GM12878 (cell line): ENCODE measurements at regions not wholly inside any gene's neighbourhood (a gene's known extent, or its start where the extent isn't known, plus 50 kb on each side); places are given as distances from the start of the nearest gene placed in this dataset.

Experiments
- ATAC-seq: fragments of 200-7000 bp; cut with Tn5 transposase; 3 replicates; pipeline ENCODE4 v1.9.1; 2020; ENCODE audit warnings: mild to moderate bottlenecking, moderate library complexity
- BruUV-seq: library from RNA; stranded (reverse); fragments of 400-500 nt; replicated peaks from 2 replicates; lab custom pipeline; 2021; lab: Mats Ljungman, UMichigan
- CTCF ChIA-PET: fragments of 300-600 bp; sonication (Branson Sonifier 250); formaldehyde crosslinking; extraction: SDS; loops from one replicate; lab custom pipeline; 2021; ENCODE audit warnings: inconsistent platforms; lab: Yijun Ruan, JAX
- POLR2A ChIA-PET: fragments of 350-600 bp; formaldehyde crosslinking; extraction: SDS; loops from one replicate; lab custom pipeline; 2021; ENCODE audit warnings: inconsistent platforms; lab: Charles Lee
- RAD21 ChIA-PET: fragments of 300-600 bp; sonication (Branson Sonifier 250); formaldehyde crosslinking; loops from one replicate; lab custom pipeline; 2023; ENCODE audit warnings: antibody characterized with exemption; ENCODE audit not compliant: unreplicated experiment; lab: Charles Lee
- SMC1A ChIA-PET: fragments of 300-600 bp; sonication (Branson Sonifier 250); formaldehyde crosslinking; loops from one replicate; lab custom pipeline; 2023; ENCODE audit not compliant: unreplicated experiment, uncharacterized antibody; lab: Charles Lee
- DNase-seq: peaks from one replicate; pipeline ENCODE4 v3.0.0-alpha.2; 2011; ENCODE audit warnings: low read depth, low spot score
- FAIRE-seq: peaks from 3 replicates; lab custom pipeline; 2011; peaks lifted over from hg19 to GRCh38; lab: Jason Lieb, UNC
- H2AFZ ChIP-seq: 2 replicates; pipeline ENCODE4 v1.6.0; 2011; ENCODE audit warnings: low read depth, low read length, control low read depth; ENCODE audit not compliant: control insufficient read depth
- H3K27ac ChIP-seq: 2 replicates; pipeline ENCODE4 v1.5.1; 2011; ENCODE audit warnings: control low read depth; ENCODE audit not compliant: control insufficient read depth, insufficient read depth
- H3K27me3 ChIP-seq, 2 experiments: replicated peaks in 1 of 2; 2 replicates each; pipeline versions ENCODE4 v1.6.0 to v1.6.1; 2011; ENCODE audit warnings: low read length in 1 of 2; ENCODE audit not compliant: control insufficient read depth in 2 of 2, insufficient read depth in 2 of 2
- H3K36me3 ChIP-seq, 2 experiments: 2 replicates each; pipeline ENCODE4 v1.5.1; 2011; ENCODE audit warnings: low read length in 1 of 2; ENCODE audit not compliant: control insufficient read depth in 2 of 2, insufficient read depth in 2 of 2
- H3K4me1 ChIP-seq: 2 replicates; pipeline ENCODE4 v1.6.1; 2011; ENCODE audit warnings: mild to moderate bottlenecking, low read length, moderate library complexity, mixed read lengths; ENCODE audit not compliant: control insufficient read depth, insufficient read depth
- H3K4me2 ChIP-seq: 2 replicates; pipeline ENCODE4 v1.6.0; 2011; ENCODE audit warnings: control low read depth; ENCODE audit not compliant: control insufficient read depth, insufficient read depth
- H3K4me3 ChIP-seq: fragments of 200-600 bp; sonication (generic); 2 replicates; pipeline ENCODE4 v1.5.1; 2016
- H3K79me2 ChIP-seq: 2 replicates; pipeline ENCODE4 v1.6.0; 2011; ENCODE audit warnings: low read length; ENCODE audit not compliant: control insufficient read depth, insufficient read depth
- H3K9ac ChIP-seq: 2 replicates; pipeline ENCODE4 v1.8.0; 2011; ENCODE audit warnings: low read length, control low read depth, mixed read lengths; ENCODE audit not compliant: control insufficient read depth, insufficient read depth
- H3K9me3 ChIP-seq: replicated peaks from 3 replicates; pipeline ENCODE4 v1.5.1; 2011; ENCODE audit warnings: mild to moderate bottlenecking, low read length; ENCODE audit not compliant: control insufficient read depth, insufficient read depth
- H4K20me1 ChIP-seq: 2 replicates; pipeline ENCODE4 v1.6.0; 2011; ENCODE audit not compliant: control insufficient read depth, insufficient read depth
- BRCA1 ChIP-seq: IDR thresholded peaks from 2 replicates; pipeline ENCODE4 v1.6.1; 2011; ENCODE audit warnings: low read depth, low read length, improper control_type of control experiment
- ETV6 ChIP-seq, 2 experiments: fragments of 450-650 bp in 1 of 2; IDR thresholded peaks in 1 of 2; conservative IDR thresholded peaks in 1 of 2; 2 replicates each; pipeline ENCODE4 v1.6.1; 2014; ENCODE audit warnings: antibody characterized with exemption in 1 of 2, borderline replicate concordance in 1 of 2, low read depth in 1 of 2, mild to moderate bottlenecking in 1 of 2, moderate library complexity in 1 of 2
- IRF4 ChIP-seq: IDR thresholded peaks from 2 replicates; pipeline ENCODE4 v1.6.1; 2011; ENCODE audit warnings: low read depth, low read length
- MAX ChIP-seq: IDR thresholded peaks from 2 replicates; pipeline ENCODE4 v1.6.1; 2012; ENCODE audit warnings: low read depth, low read length, improper control_type of control experiment
- MTA3 ChIP-seq: IDR thresholded peaks from 2 replicates; pipeline ENCODE4 v1.6.1; 2012; ENCODE audit warnings: low read length, inconsistent platforms, borderline replicate concordance
- NKRF ChIP-seq: fragments of 450-650 bp; conservative IDR thresholded peaks from 2 replicates; pipeline ENCODE4 v1.6.1; 2017; ENCODE audit warnings: mild to moderate bottlenecking, moderate library complexity
- RB1 ChIP-seq: fragments of 450-650 bp; formaldehyde crosslinking; IDR thresholded peaks from 2 replicates; pipeline ENCODE4 v1.6.1; 2017; ENCODE audit warnings: mild to moderate bottlenecking, borderline replicate concordance
- ZBTB33 ChIP-seq: fragments of 450-650 bp; IDR thresholded peaks from 2 replicates; pipeline ENCODE4 v1.6.1; 2017; ENCODE audit warnings: mild to moderate bottlenecking
- ZBTB40 ChIP-seq: fragments of 450-650 bp; IDR thresholded peaks from 2 replicates; pipeline ENCODE4 v1.6.1; 2016; ENCODE audit warnings: mild to moderate bottlenecking, moderate library complexity, borderline replicate concordance
- ZNF207 ChIP-seq: fragments of 450-650 bp; IDR thresholded peaks from 2 replicates; pipeline ENCODE4 v1.6.1; 2014; ENCODE audit warnings: antibody characterized with exemption, mild to moderate bottlenecking, borderline replicate concordance
- WGBS: methylation state at CpG from one replicate; pipeline ENCODE4 v1.1.6; 2016; ENCODE audit warnings: low lambda C conversion rate; ENCODE audit not compliant: insufficient replicate concordance, insufficient coverage; ENCODE audit errors: missing lambda C conversion rate; 5-methylcytosine and 5-hydroxymethylcytosine counted together
- in situ Hi-C: fragments of 300-500 bp; cut with MboI; formaldehyde crosslinking; loops from 9 replicates; pipeline ENCODE4 v1.14.3; 2018; ENCODE audit warnings: mixed read lengths
- intact Hi-C: fragments of 100-400 bp; cut with micrococcal nuclease; formaldehyde crosslinking; loops from one replicate; pipeline ENCODE4 v1.14.2; 2022; ENCODE audit not compliant: unreplicated experiment
- TF ChIP-seq, protein P1 (sequence below): fragments of 450-650 bp; formaldehyde crosslinking; IDR thresholded peaks from 2 replicates; pipeline ENCODE4 v1.5.0; 2022; ENCODE audit warnings: mild to moderate bottlenecking, missing genetic modification characterization

- no peaks in the 10 kb centered on the region for H4K20me1 ChIP-seq
- ChIA-PET RAD21 (no interaction called here), CTCF (interaction anchor here (0.5 kb wide), 1 partner anchor 378 kb away, joined by 3 read pairs; no protein-coding TSS in a partner anchor), SMC1A (interaction anchor here (0.8 to 1.2 kb wide), 2 partner anchors 9 to 14 kb away, joined by 3 read pairs; no protein-coding TSS in a partner anchor), POLR2A (no interaction called here)
- ATAC-seq: no peak
- peaks cover 22% of the 10 kb centered on the region for H3K4me1 ChIP-seq
- in situ Hi-C loops: no loop called here
- no peaks in the 10 kb centered on the region for H3K36me3 ChIP-seq
- no peak for DNase-seq
- H2AFZ ChIP-seq: no peak overlapping the region
- intact Hi-C loops: no loop called here
- H3K9me3 ChIP-seq: no peaks in the 10 kb centered on the region
- WGBS: 65% methylated on average over 3 of the region's 3 CpGs
- H3K27me3 ChIP-seq: no peaks in the 10 kb centered on the region
- H3K9ac ChIP-seq: no peak overlapping the region
- H3K27ac ChIP-seq: no peak overlapping the region
- H3K4me3 ChIP-seq: no peak overlapping the region
- no TSS peak for BruUV-seq
- H3K4me2 ChIP-seq: no peak overlapping the region
- no peak for FAIRE-seq
- H3K79me2 ChIP-seq: no peaks in the 10 kb centered on the region
- TF ChIP-seq ZBTB40 (no peak), MTA3 (no peak), ZBTB33 (no peak), IRF4 (no peak), NKRF (no peak), ETV6 (conservative IDR thresholded peaks at IDR 0.05 in 1 of 2, IDR thresholded peaks at IDR 0.05 in 1 of 2; ENCODE audit: borderline replicate concordance in 1 of 2, low read depth in 1 of 2) (no peak), ZNF207 (no peak), RB1 (no peak), MAX (no peak), BRCA1 (no peak)
- TF ChIP-seq, protein P1, sequence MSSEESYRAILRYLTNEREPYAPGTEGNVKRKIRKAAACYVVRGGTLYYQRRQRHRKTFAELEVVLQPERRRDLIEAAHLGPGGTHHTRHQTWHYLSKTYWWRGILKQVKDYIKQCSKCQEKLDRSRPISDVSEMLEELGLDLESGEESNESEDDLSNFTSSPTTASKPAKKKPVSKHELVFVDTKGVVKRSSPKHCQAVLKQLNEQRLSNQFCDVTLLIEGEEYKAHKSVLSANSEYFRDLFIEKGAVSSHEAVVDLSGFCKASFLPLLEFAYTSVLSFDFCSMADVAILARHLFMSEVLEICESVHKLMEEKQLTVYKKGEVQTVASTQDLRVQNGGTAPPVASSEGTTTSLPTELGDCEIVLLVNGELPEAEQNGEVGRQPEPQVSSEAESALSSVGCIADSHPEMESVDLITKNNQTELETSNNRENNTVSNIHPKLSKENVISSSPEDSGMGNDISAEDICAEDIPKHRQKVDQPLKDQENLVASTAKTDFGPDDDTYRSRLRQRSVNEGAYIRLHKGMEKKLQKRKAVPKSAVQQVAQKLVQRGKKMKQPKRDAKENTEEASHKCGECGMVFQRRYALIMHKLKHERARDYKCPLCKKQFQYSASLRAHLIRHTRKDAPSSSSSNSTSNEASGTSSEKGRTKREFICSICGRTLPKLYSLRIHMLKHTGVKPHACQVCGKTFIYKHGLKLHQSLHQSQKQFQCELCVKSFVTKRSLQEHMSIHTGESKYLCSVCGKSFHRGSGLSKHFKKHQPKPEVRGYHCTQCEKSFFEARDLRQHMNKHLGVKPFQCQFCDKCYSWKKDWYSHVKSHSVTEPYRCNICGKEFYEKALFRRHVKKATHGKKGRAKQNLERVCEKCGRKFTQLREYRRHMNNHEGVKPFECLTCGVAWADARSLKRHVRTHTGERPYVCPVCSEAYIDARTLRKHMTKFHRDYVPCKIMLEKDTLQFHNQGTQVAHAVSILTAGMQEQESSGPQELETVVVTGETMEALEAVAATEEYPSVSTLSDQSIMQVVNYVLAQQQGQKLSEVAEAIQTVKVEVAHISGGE (CRISPR knock-in tag): no peak
Measured at GRCh38 chr2:12498286-12498685, 218.4 kb upstream of the TRIB2 start.
